Fibroblast of lung (primary cell): ENCODE measurements at regions not wholly inside any gene's neighbourhood (a gene's known extent, or its start where the extent isn't known, plus 50 kb on each side); places are given as distances from the start of the nearest gene placed in this dataset.

Source experiments
- CTCF ChIP-seq, 2 donors: IDR thresholded peaks in 1 of 2; conservative IDR thresholded peaks in 1 of 2; 1 replicate in 1 of 2; 2 replicates in 1 of 2; pipeline ENCODE4 v1.5.1; 2011 to 2012; ENCODE audit warnings: low read length in 2 of 2, control low read depth in 1 of 2, inconsistent platforms in 1 of 2, low read depth in 1 of 2, mild to moderate bottlenecking in 1 of 2
- EZH2 ChIP-seq: IDR thresholded peaks from 2 replicates; pipeline ENCODE4 v1.5.1; 2012; ENCODE audit warnings: low read length, control low read depth, mild to moderate bottlenecking; ENCODE audit errors: missing control alignments

DNA sequence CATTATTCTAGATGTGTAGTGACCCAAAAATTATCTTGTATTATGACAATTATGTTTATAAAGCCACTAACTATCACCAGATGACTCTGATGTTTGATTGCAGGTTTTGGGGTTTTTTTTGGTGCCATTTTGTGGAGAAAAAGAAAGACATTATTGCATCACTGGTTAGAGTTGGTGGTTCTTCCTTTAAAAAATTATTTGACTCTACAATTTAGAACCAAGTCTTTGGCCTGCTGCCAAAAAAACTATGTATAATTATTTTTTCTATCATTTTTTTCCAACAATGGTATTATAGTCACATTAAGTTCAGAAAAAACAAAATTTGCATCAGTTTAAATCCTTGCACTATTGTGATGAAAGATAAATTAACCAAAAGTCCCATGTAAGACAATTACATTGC, 258.6 kb upstream of the GRM7 start:
- TF ChIP-seq CTCF (conservative IDR thresholded peaks at IDR 0.05 in 1 of 2, IDR thresholded peaks at IDR 0.05 in 1 of 2; ENCODE audit: low read depth in 1 of 2, low read length in 2 of 2) (no peak), EZH2 (no peak)
